Activated T-cell treated with anti-CD3 and anti-CD28 coated beads, Interleukin-2, amount 50 U/mL, for 4 hours (primary cell): ENCODE measurements at regions not wholly inside any gene's neighbourhood (a gene's known extent, or its start where the extent isn't known, plus 50 kb on each side); places are given as distances from the start of the nearest gene placed in this dataset.
"Not testable (repeated sequence)": the region's sequence is repeated elsewhere in the genome, so short reads cannot be mapped to it uniquely, and the experiment has no call there.

Experiments
- ATAC-seq, 2 donors: fragments of 200-7000 bp; cut with Tn5 transposase; one replicate each; pipeline ENCODE4 v1.10.0; 2021
- DNase-seq: peaks from one replicate; pipeline ENCODE4 v3.0.0-alpha.2; 2020
- H3K27me3 Mint-ChIP-seq: one replicate; pipeline ENCODE4 v1.8.0; 2021; ENCODE audit warnings: low read depth, mixed read lengths
- H3K36me3 Mint-ChIP-seq: one replicate; pipeline ENCODE4 v1.8.0; 2022; ENCODE audit warnings: mixed read lengths; ENCODE audit not compliant: insufficient read depth
- H3K4me1 Mint-ChIP-seq: one replicate; pipeline ENCODE4 v1.8.0; 2021; ENCODE audit warnings: low read depth, mixed read lengths
- H3K4me3 Mint-ChIP-seq: one replicate; pipeline ENCODE4 v1.8.0; 2021; ENCODE audit warnings: mild to moderate bottlenecking, moderate library complexity, mixed read lengths
- H3K9me3 Mint-ChIP-seq: one replicate; pipeline ENCODE4 v1.8.0; 2021; ENCODE audit warnings: mixed read lengths

- H3K9me3 Mint-ChIP-seq, H3K4me3 Mint-ChIP-seq, ATAC-seq, DNase-seq, H3K36me3 Mint-ChIP-seq, H3K4me1 Mint-ChIP-seq, H3K27me3 Mint-ChIP-seq: not testable (repeated sequence)
Observed at GRCh38 chrX:137797926-137798325, 232.0 kb downstream of the ZIC3 start.

DNA sequence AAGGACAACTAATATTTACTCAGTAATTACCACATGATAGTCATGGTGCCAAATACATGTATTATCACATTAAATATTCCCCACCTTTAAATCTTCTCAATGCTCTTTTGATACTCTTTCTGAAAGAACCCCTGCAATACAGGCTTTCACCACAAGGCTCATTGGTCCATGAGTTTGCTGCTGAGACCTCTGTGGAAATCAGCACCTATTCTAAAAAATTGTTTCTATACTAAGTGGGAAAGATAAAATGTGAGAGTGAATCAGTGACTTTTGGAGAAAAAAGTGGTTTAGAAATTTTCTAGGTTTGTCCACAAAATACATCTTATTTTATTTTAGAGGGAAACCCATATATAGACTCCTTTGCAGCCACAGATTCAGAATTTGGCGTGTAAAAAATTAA is 257.3 kb downstream of the ZIC3 start:
- Mint-ChIP-seq H3K4me1 (no peaks in the 10 kb centered on the region), H3K9me3 (no peaks in the 10 kb centered on the region), H3K4me3 (no peak overlapping the region), H3K36me3 (no peaks in the 10 kb centered on the region), H3K27me3 (no peaks in the 10 kb centered on the region)
- DNase-seq, result no peak
- no peak for ATAC-seq

DNA sequence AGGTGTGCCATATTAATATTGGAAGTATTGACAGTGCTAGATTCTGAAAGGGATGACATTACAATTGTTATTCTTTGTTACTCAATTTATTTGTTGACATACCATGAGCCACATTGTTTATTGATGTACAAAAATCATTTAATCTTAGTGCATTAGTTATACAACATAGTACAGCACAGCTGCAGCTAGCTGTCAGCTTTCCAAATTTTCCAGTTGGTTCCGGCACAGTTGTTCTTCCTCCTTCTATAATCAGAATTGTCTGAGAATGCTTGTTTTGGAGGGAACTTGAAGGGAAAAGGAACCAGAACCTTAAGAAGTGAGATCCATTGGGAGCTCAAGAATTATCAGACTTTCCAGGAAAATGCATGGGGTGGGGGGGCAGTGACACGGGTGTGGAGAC is 281.4 kb downstream of the ZIC3 start:
- DNase-seq (no peak), ATAC-seq (no peak)
- Mint-ChIP-seq H3K9me3 (no peaks in the 10 kb centered on the region), H3K36me3 (no peaks in the 10 kb centered on the region), H3K27me3 (no peaks in the 10 kb centered on the region), H3K4me3 (no peak overlapping the region), H3K4me1 (no peaks in the 10 kb centered on the region)

DNA sequence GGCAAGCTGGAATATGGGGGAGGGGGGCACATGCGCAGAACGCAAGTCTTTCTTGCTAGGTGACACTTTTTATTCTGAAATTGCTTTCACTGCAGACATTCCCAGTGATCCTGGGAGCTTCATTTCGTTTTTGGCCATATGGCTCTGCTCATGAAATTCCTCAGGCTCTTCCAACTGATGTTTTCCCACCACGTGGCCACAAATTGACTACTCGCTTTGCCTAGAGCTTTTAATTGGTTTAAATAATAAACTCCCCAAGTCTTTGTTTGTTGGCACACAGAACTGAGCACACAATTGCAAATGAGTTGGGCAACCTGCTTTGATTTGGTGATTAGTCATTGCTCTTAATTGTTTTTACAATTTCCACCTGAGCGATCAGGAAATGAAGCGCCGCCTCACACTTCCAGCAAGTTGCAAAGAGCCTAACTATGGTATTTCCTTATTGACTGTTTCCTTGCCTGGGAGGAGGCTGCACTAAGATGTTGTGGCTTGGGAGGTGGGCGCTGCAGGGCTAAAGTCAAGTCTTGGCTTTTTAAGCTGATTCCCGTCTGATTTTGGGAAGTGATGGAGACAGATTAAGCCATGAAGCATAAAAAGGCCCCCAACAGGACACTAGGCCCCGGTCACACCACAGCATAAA is 282.5 kb downstream of the ZIC3 start:
- no peaks in the 10 kb centered on the region for H3K27me3 Mint-ChIP-seq
- no peak overlapping the region for H3K4me3 Mint-ChIP-seq
- no peaks in the 10 kb centered on the region for H3K9me3 Mint-ChIP-seq
- ATAC-seq, result no peak
- no peak for DNase-seq
- no peaks in the 10 kb centered on the region for H3K4me1 Mint-ChIP-seq
- H3K36me3 Mint-ChIP-seq, result no peaks in the 10 kb centered on the region

- no peak for ATAC-seq
- Mint-ChIP-seq H3K4me3 (no peak overlapping the region), H3K4me1 (no peaks in the 10 kb centered on the region), H3K27me3 (no peaks in the 10 kb centered on the region), H3K36me3 (no peaks in the 10 kb centered on the region), H3K9me3 (no peaks in the 10 kb centered on the region)
- DNase-seq, result no peak
Observed at GRCh38 chrX:137852502-137852901, 286.6 kb downstream of the ZIC3 start.

GRCh38 chrX:137855490-137855889 is 289.6 kb downstream of the ZIC3 start:
- Mint-ChIP-seq H3K9me3 (no peaks in the 10 kb centered on the region), H3K36me3 (no peaks in the 10 kb centered on the region), H3K27me3 (no peaks in the 10 kb centered on the region), H3K4me1 (no peaks in the 10 kb centered on the region), H3K4me3 (no peak overlapping the region)
- no peak for ATAC-seq
- DNase-seq, result no peak

DNA sequence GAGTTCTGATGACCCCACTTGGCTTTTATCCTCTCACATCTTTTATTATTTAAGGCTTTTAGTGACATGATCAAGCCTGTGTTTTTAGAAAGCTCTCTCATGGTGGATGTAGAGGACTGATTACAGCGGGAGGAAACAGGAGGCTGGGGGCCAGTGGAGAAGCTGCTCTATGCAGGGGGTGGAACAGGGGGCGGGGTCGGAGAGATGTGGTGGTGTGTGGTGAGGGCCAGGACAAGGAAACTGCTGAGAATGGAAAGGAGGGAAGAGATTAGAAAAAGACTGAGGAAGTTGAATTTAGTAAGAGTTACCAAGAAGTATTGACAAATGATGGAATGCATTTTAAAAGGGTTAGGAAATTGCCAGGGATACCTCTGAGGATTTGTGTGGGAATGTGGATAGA is 292.2 kb downstream of the ZIC3 start:
- no peaks in the 10 kb centered on the region for H3K36me3 Mint-ChIP-seq
- no peak for DNase-seq
- H3K4me1 Mint-ChIP-seq, result no peaks in the 10 kb centered on the region
- no peaks in the 10 kb centered on the region for H3K9me3 Mint-ChIP-seq
- H3K27me3 Mint-ChIP-seq, result no peaks in the 10 kb centered on the region
- no peak overlapping the region for H3K4me3 Mint-ChIP-seq
- ATAC-seq, result no peak

- no peak for ATAC-seq
- no peak for DNase-seq
- no peaks in the 10 kb centered on the region for H3K36me3 Mint-ChIP-seq
- H3K9me3 Mint-ChIP-seq, result peaks cover 4% of the 10 kb centered on the region
- no peaks in the 10 kb centered on the region for H3K4me1 Mint-ChIP-seq
- peaks cover 2% of the 10 kb centered on the region for H3K27me3 Mint-ChIP-seq
- H3K4me3 Mint-ChIP-seq, result no peak overlapping the region
Observed at GRCh38 chrX:137878401-137878800, 312.5 kb downstream of the ZIC3 start.

GRCh38 chrX:137882960-137883359 is 317.0 kb downstream of the ZIC3 start:
- no peaks in the 10 kb centered on the region for H3K4me1 Mint-ChIP-seq
- H3K4me3 Mint-ChIP-seq, result no peak overlapping the region
- no peaks in the 10 kb centered on the region for H3K36me3 Mint-ChIP-seq
- DNase-seq (no peak), ATAC-seq (no peak)
- peaks cover 8% of the 10 kb centered on the region for H3K9me3 Mint-ChIP-seq
- peaks cover 3% of the 10 kb centered on the region for H3K27me3 Mint-ChIP-seq

DNA sequence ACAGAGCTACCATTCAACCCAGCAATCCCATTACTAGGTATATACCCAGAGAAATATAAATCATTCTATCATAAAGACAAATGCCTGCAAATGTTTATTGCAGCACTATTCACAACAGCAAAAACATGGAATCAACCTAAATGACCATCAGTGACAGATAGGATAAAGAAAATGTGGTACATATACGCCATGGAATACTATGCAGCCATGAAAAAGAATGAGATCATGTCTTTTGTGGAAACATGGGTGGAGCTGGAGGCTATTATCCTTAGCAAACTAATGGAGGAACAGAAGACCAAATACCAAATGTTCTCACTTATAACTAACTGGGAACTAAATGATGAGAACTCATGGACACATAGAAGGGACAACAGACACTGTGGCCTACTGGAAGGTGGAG is 318.9 kb downstream of the ZIC3 start:
- not testable (repeated sequence) for ATAC-seq, H3K4me1 Mint-ChIP-seq, H3K27me3 Mint-ChIP-seq, H3K36me3 Mint-ChIP-seq, H3K4me3 Mint-ChIP-seq, H3K9me3 Mint-ChIP-seq, DNase-seq

GRCh38 chrX:137891431-137891830 is 325.5 kb downstream of the ZIC3 start:
- H3K27me3 Mint-ChIP-seq, result no peaks in the 10 kb centered on the region
- H3K4me3 Mint-ChIP-seq, result no peak overlapping the region
- no peak for DNase-seq
- no peaks in the 10 kb centered on the region for H3K9me3 Mint-ChIP-seq
- no peak for ATAC-seq
- H3K36me3 Mint-ChIP-seq, result no peaks in the 10 kb centered on the region
- H3K4me1 Mint-ChIP-seq, result no peaks in the 10 kb centered on the region

DNA sequence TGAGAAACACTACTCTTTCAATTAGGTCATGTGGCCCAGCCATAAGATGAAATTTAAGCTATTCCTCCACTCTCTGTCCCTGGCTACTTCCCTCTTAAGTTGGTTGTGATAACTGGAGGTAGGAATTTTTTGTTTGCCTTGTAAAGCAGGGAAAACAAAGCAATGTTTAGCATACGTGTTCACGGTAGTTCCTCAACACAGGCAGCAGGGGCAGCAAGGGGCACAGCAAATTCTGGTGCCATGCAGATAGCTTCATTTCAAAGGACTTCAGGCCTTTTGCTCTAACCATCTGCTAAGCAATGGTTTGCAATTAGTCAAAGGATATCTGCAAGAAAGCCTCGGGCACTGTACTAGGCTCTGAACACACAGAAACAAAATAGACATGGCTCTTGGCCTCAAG is 330.2 kb downstream of the ZIC3 start:
- no peak for DNase-seq
- Mint-ChIP-seq H3K4me1 (no peaks in the 10 kb centered on the region), H3K9me3 (no peaks in the 10 kb centered on the region)

DNA sequence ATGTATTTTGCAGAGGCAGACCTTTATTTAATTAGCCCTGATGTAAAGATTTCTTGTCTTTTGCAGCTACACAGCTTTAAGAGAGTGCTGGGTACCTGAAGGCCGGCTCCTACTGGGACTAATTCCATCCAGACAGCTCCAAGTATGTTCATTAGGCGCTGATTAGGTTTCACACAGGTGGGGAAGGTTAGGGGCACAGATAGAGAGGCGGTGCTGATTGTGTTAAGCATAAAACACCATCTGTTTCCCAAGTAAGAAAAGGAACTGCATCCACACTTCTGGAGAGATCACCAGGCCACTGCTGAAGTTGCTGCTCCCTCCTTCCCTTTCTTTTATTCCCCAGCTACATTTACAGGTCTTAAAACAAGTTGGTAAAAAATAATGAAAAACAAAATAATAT is 349.5 kb downstream of the ZIC3 start:
- no peak for DNase-seq
- H3K9me3 Mint-ChIP-seq, result no peaks in the 10 kb centered on the region
- ATAC-seq, result no peak
- H3K36me3 Mint-ChIP-seq, result no peaks in the 10 kb centered on the region
- no peak overlapping the region for H3K4me3 Mint-ChIP-seq
- H3K27me3 Mint-ChIP-seq, result no peaks in the 10 kb centered on the region
- no peaks in the 10 kb centered on the region for H3K4me1 Mint-ChIP-seq

More for the DNA sequence above, 330.2 kb downstream of the ZIC3 start:
- Mint-ChIP-seq H3K4me3 (no peak overlapping the region), H3K36me3 (no peaks in the 10 kb centered on the region), H3K27me3 (no peaks in the 10 kb centered on the region)
- ATAC-seq, result no peak

- no peak for ATAC-seq
- Mint-ChIP-seq H3K4me1 (no peaks in the 10 kb centered on the region), H3K4me3 (no peak overlapping the region)
Observed at GRCh38 chrX:137916090-137916746, 350.3 kb downstream of the ZIC3 start.

DNA sequence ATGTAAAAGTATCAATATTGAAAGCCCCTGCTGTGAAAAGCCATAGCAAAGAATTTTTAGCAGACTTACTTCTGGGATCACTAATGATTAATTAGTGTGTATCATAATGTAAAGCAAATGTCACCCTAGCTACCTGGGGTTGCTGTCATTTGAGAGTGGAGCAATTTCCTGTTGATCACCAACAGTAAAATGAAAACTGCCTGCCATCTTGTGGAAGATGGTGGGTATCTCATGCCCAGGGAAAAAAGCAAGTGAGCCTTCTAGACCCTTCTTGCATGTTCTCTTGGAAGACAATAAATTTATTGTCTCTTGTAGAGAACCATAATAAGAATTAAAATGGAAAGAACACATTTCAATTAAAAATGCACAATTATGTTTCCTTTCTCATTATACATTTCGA is 360.2 kb downstream of the ZIC3 start:
- Mint-ChIP-seq H3K4me3 (no peak overlapping the region), H3K27me3 (no peaks in the 10 kb centered on the region), H3K4me1 (no peaks in the 10 kb centered on the region), H3K9me3 (no peaks in the 10 kb centered on the region), H3K36me3 (no peaks in the 10 kb centered on the region)
- no peak for ATAC-seq
- DNase-seq, result no peak

More at GRCh38 chrX:137916090-137916746, 350.3 kb downstream of the ZIC3 start:
- Mint-ChIP-seq H3K36me3 (no peaks in the 10 kb centered on the region), H3K9me3 (no peaks in the 10 kb centered on the region), H3K27me3 (no peaks in the 10 kb centered on the region)
- no peak for DNase-seq
